HG03064 (cell line): ENCODE measurements at regions not wholly inside any gene's neighbourhood (a gene's known extent, or its start where the extent isn't known, plus 50 kb on each side); places are given as distances from the start of the nearest gene placed in this dataset.

Source experiments
- ATAC-seq: cut with Tn5 transposase; IDR thresholded peaks from one replicate; pipeline ENCODE4 v1.9.1; 2021; ENCODE audit warnings: low read depth; ENCODE audit not compliant: unreplicated experiment

DNA sequence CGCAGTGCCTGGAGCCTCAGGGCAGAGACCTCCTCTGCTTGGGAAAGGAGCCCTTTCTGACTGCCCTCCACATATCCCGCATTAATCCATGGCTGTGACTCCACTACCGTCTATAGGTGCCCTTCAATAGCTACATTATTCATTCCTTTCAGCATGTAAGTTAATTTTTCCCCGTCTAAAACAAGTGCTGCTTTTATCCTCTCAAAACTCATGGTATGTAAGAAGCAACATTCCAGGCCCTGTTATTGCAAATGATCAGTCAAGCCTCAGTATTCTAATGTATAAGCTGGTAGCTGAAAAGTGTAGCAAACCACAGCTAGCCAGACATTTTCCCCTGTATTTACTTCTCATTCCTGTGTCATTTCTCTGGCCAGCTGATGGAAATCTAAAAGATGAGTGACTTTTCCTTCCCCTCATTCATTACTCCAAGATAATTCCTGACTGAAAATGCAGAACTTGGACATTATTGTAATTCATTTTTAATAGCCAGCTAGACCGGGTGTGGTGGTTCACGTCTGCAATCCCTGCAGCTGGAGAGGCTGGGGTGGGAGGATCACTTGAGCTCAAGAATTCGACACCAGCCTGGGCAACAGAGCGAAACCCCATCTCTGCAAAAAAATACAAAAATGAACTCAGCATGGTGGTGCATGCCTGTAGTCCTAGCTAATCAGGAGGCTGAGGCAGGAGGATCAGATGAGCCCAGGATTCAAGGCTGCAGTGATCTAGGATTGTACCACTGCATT is 88.5 kb upstream of the SOD1 start:
- ATAC-seq, result no peak

- no peak for ATAC-seq
Observed at GRCh38 chr21:31566611-31567010, 92.9 kb upstream of the SOD1 start.

GRCh38 chr21:31566064-31566463 is 93.4 kb upstream of the SOD1 start:
- no peak for ATAC-seq

GRCh38 chr21:31564439-31564838 is 95.1 kb upstream of the SOD1 start:
- ATAC-seq, result no peak

- ATAC-seq, result no peak
Observed at GRCh38 chr21:31560479-31560878, 99.0 kb upstream of the SOD1 start.

- peak; percentile 82 for ATAC-seq
Observed at GRCh38 chr21:31559368-31560119, 99.9 kb upstream of the SOD1 start.

- ATAC-seq, result peak; percentile 84
Observed at GRCh38 chr21:31558962-31559367, 100.5 kb upstream of the SOD1 start.

DNA sequence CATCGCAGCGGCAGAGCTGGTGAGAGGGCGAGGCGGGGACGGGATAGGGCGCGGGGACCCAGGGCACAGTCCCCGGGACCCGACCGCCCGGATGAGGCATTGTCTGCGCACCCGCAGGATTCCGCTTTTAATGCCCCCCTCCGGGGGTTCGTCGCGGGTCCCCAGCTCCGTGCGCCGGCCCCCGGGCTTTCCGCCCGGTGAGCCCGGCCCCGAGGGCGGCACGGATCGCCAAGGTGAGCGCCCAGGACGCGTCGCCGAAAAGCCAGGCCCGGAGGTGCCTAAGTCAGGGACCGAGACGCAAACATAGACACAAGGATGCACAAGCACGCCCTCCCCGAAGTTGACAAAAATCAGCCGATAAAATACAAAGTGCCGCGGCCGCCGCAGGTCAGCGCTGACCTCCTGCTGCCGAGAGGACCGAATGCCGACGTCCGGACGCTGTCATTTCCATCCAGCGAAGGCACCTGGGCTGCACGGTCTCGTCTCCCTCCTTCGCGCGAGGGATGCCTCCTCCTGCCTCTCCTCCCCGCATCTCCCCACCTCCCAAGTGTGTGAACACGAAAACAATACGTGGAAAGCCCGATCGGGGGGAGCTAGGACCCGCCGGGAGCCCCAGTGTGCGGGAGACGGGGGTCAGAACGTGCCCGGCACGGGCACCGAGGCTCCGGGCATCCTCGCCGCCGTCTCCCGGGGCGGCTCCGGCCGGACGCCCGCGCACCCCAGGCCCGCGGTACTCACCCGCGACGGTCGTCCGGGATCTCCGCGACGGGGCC is 101.1 kb upstream of the SOD1 start:
- ATAC-seq, result no peak

DNA sequence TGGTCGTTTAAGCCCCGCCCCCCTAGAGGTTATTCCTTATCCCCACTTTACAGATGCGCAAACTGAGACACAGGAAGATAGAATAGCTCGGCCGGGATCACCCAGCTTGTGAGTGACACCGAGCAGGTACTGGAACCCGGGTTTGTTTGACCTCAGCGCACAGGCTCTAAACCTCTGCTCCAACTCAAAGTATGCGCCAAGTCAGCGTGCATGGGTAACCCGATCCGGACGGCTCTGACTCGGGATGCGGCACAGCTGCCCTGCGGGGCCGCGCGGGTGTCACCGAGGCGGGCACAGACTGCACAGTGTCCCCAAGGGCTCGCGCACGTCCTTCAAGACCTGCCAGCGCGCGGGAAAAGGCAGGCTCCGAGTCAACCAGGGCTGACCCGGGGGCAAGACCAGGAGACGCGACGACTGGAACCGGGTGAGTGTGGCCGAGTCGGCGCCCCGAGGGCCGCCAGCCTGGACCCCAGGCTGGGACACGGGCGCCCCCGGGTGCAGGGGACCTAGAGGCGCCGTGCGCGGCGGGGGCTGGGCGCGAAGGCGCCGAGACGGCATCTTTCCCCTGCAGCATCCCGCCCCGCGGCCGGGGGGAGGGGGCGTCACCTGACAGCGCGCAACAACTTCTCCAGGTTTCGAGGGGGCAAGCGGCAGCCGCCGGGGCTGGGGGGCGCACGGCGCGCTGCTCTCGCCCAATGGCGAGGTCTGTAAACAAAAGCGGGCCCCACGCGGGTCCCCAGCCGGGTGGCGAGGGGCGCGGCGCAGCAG is 101.9 kb upstream of the SOD1 start:
- no peak for ATAC-seq

GRCh38 chr21:31556662-31557061 is 102.8 kb upstream of the SOD1 start:
- no peak for ATAC-seq

GRCh38 chr21:31555741-31556191 is 103.7 kb upstream of the SOD1 start:
- ATAC-seq, result no peak

- ATAC-seq, result peak; percentile 41
Observed at GRCh38 chr21:31554511-31555022, 104.9 kb upstream of the SOD1 start.

- no peak for ATAC-seq
Observed at GRCh38 chr21:31553926-31554325, 105.6 kb upstream of the SOD1 start.

DNA sequence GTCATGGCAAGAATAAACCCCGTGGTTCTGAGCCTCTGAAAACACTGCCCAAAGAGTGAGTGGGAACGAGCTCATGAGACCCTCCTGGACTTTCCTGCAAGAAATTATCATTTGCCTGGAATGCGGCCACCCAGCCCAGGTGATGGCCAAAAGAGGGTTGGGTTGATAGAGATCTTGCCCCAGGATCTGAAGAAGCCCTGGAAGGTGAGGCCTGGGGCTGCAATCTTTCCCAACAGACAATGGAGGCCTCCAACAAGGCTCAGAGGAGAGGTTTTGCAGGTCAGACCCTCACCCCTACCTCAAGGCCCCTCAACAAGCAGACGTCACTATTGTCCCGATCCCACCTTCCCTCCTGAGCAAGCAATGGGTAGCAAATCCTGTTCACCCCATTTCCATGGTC is 106.0 kb upstream of the SOD1 start:
- ATAC-seq, result no peak

- no peak for ATAC-seq
Observed at GRCh38 chr21:31552826-31553225, 106.7 kb upstream of the SOD1 start.

- ATAC-seq, result no peak
Observed at GRCh38 chr21:31550070-31550469, 109.4 kb upstream of the SOD1 start.

DNA sequence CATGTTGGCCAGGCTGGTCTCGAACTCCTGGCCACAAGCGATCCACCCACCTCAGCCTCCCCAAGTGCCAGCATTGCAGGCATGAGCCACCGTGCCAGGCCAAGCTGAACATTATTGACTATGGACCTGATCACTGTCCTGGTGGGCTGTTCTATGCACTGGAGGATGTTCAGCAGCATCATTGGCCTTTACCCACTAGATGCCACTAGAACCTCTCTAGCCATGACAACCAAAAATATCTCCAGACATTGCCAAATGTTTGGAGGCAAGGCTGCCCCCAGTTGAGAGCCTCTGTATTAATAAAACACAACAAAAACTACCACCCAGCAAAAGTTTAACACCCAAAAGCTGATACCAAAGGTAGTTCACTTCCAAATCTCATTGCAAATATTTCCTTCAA is 110.8 kb upstream of the SOD1 start:
- ATAC-seq, result no peak

DNA sequence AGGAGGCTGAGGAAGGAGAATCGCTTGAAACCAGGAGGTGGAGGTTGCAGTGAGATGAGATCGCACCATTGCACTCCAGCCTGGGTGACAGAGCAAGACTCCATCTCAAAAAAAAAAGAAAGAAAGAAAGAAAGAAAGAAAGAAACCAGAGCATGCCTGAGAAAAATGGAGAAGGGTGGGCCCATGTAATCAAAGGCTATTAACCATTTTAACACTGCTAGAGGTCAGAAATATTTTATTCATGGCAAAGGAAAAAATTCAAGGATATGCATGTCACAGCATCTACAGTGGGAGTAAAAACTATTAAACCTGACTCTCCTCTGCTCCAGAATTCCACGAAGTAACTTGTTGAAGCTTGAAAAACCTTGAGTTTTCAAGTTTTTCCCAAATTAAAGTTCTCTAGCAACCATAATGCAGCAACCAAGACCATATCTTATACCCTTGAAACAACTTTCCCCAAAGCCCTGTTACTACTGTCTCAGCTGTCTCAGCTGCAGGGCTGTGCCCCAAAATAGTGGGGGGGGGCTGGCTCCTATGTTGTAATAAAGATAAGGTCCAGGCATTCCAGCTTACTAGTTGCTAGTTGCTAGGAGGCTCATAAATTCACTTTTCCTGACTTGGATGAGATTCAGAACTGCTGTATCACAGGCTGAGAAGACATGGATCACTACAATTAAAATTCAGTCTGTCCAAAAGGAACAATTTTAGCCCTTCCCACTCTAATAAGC is 112.9 kb upstream of the SOD1 start:
- no peak for ATAC-seq

DNA sequence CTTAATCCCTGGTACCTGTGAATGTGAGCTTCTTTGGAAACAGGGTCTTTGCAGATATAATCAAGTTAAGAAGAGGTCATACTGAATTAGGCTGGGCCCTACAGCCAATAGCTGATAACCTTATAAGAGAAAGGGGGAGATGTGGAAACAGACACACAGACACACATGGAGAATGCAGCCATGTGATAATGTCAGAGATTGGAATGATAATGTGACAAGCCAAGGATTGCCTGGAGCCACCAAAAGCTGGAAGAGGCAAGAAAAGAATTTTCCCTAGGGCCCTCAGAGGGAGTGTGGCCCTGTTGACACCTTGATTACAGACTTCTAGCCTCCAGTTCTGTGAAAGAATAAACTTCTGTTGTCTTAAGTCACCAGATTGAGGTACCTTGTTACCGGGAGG is 114.5 kb upstream of the SOD1 start:
- ATAC-seq, result no peak

GRCh38 chr21:31543191-31543590 is 116.3 kb upstream of the SOD1 start:
- ATAC-seq, result no peak
